Lung (tissue), 11 donors: ENCODE measurements at regions not wholly inside any gene's neighbourhood (a gene's known extent, or its start where the extent isn't known, plus 50 kb on each side); places are given as distances from the start of the nearest gene placed in this dataset.

Source experiments
- ATAC-seq: fragments of 200-7000 bp; cut with Tn5 transposase; one replicate; pipeline ENCODE4 v1.9.1; 2020; ENCODE audit warnings: moderate number of reproducible peaks; ENCODE audit not compliant: insufficient read depth, low FRiP score
- DNase-seq, 3 donors: peaks; one replicate each; pipeline ENCODE4 v3.0.0-alpha.2; 2013 to 2017
- H3K27ac ChIP-seq, 2 donors: one replicate each; pipeline ENCODE4 v1.5.1; 2013; ENCODE audit warnings: mild to moderate bottlenecking in 2 of 2, moderate library complexity in 2 of 2, control low read depth in 1 of 2, inconsistent platforms in 1 of 2, low read depth in 1 of 2, low read length in 1 of 2
- H3K27me3 ChIP-seq, 3 donors: one replicate each; pipeline ENCODE4 v1.5.1; 2013; ENCODE audit warnings: low read length in 2 of 3; ENCODE audit not compliant: control insufficient read depth in 3 of 3, insufficient read depth in 3 of 3
- H3K36me3 ChIP-seq, 4 donors: one replicate each; pipeline ENCODE4 v1.5.1; 2013; ENCODE audit warnings: low read length in 4 of 4, mild to moderate bottlenecking in 1 of 4, moderate library complexity in 1 of 4; ENCODE audit not compliant: control insufficient read depth in 4 of 4, insufficient read depth in 4 of 4
- H3K4me1 ChIP-seq, 5 donors: one replicate each; pipeline ENCODE4 v1.5.1; 2013; ENCODE audit warnings: low read length in 5 of 5, mild to moderate bottlenecking in 2 of 5, moderate library complexity in 1 of 5; ENCODE audit not compliant: control insufficient read depth in 5 of 5, insufficient read depth in 5 of 5
- H3K4me3 ChIP-seq: one replicate; pipeline ENCODE4 v1.5.1; 2013; ENCODE audit warnings: mild to moderate bottlenecking, control low read depth, moderate library complexity
- H3K9ac ChIP-seq, 2 donors: one replicate each; pipeline ENCODE4 v1.5.1; 2013; ENCODE audit warnings: low read length in 2 of 2, control low read depth in 1 of 2; ENCODE audit not compliant: insufficient read depth in 1 of 2
- H3K9me3 ChIP-seq, 4 donors: one replicate each; pipeline ENCODE4 v1.5.1; 2013; ENCODE audit warnings: low read length in 3 of 4, mild to moderate bottlenecking in 1 of 4, moderate library complexity in 1 of 4; ENCODE audit not compliant: control insufficient read depth in 4 of 4, insufficient read depth in 3 of 4
- CTCF ChIP-seq: IDR thresholded peaks from 2 replicates; pipeline ENCODE4 v1.5.1; 2012; ENCODE audit warnings: mild to moderate bottlenecking; ENCODE audit errors: control extremely low read depth, extremely low read depth
- WGBS, 2 donors: extraction: QIAGEN DNeasy Blood & Tissue Kit; methylation state at CpG; one replicate each; pipeline ENCODE4 v1.1.7; 2013; 5-methylcytosine and 5-hydroxymethylcytosine counted together
- donor health status: control.
- donor health status: control.
- donor health status: Bipolar disorder and iron deficiency.
- donor health status: healthy.
- donor health status: DM: yes; HTN: yes; CAD: no.

DNA sequence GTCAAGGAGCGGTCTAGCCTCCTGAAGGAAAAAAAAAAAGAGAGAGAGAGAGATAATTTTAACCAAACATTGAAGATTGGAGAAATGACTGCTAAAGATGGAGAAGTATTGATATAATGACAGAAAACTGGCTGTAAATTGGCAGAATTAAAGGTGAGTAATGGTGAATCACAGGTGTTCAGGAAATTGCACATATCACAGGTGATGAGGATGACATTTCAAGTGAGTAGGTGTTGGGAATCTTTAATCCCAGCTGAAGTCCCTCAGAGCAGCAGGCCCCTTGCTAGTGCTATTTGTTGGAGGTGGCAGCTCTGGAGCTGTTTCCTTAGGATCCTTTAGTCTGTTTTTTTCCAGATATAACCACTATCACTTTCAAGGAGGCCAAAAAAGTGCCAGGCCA, 678.4 kb upstream of the VRK2 start:
- ATAC-seq (no peak), DNase-seq (no peak)
- Histone ChIP-seq H3K9ac (no peak overlapping the region), H3K36me3 (no peaks in the 10 kb centered on the region), H3K4me1 (no peaks in the 10 kb centered on the region), H3K4me3 (no peak overlapping the region), H3K27me3 (no peaks in the 10 kb centered on the region), H3K27ac (no peak overlapping the region), H3K9me3 (no peaks in the 10 kb centered on the region)
- no peak for TF ChIP-seq CTCF
- WGBS, 2 donors, result 83 to 89% methylated on average over 1 of the region's 1 CpG

- Histone ChIP-seq H3K9ac (no peak overlapping the region), H3K4me3 (no peak overlapping the region), H3K9me3 (no peaks in the 10 kb centered on the region), H3K4me1 (no peaks in the 10 kb centered on the region), H3K27me3 (no peaks in the 10 kb centered on the region), H3K36me3 (no peaks in the 10 kb centered on the region), H3K27ac (no peak overlapping the region)
- ATAC-seq (no peak), DNase-seq (no peak)
- 64 to 86% methylated on average over 3 of the region's 3 CpGs for WGBS, 2 donors
- TF ChIP-seq CTCF, result no peak
Measured at GRCh38 chr2:57370882-57371585, 675.6 kb upstream of the VRK2 start.

GRCh38 chr2:57372237-57372984, 674.2 kb upstream of the VRK2 start:
- Histone ChIP-seq H3K9ac (no peak overlapping the region), H3K36me3 (no peaks in the 10 kb centered on the region), H3K27ac (no peak overlapping the region), H3K4me1 (no peaks in the 10 kb centered on the region), H3K9me3 (no peaks in the 10 kb centered on the region), H3K27me3 (no peaks in the 10 kb centered on the region), H3K4me3 (no peak overlapping the region)
- ATAC-seq (no peak), DNase-seq (no peak)
- WGBS, 2 donors, result 56 to 84% methylated on average over 2 of the region's 2 CpGs
- TF ChIP-seq CTCF, result no peak
